Osteoblast (primary cell): ENCODE measurements at regions not wholly inside any gene's neighbourhood (a gene's known extent, or its start where the extent isn't known, plus 50 kb on each side); places are given as distances from the start of the nearest gene placed in this dataset.
"Not testable (repeated sequence)": the region's sequence is repeated elsewhere in the genome, so short reads cannot be mapped to it uniquely, and the experiment has no call there.

Source experiments
- DNase-seq: peaks from one replicate; pipeline ENCODE4 v3.0.0; 2011; ENCODE audit warnings: low spot score, mixed read lengths; ENCODE audit not compliant: insufficient read length; ENCODE audit errors: missing footprints
- H2AFZ ChIP-seq: 2 replicates; pipeline ENCODE4 v1.6.0; 2011; ENCODE audit warnings: mild to moderate bottlenecking, low read length
- H3K27ac ChIP-seq: 2 replicates; pipeline ENCODE4 v1.5.1; 2011; ENCODE audit warnings: mild to moderate bottlenecking, low read depth, low read length, moderate library complexity
- H3K27me3 ChIP-seq: 2 replicates; pipeline ENCODE4 v1.6.0; 2012; ENCODE audit warnings: mild to moderate bottlenecking, control low read depth, inconsistent platforms, low read length, moderate library complexity; ENCODE audit not compliant: insufficient read depth
- H3K36me3 ChIP-seq: 2 replicates; pipeline ENCODE4 v1.5.1; 2011; ENCODE audit warnings: mild to moderate bottlenecking, low read length, control low read depth, moderate library complexity; ENCODE audit not compliant: insufficient read depth
- H3K4me1 ChIP-seq: 2 replicates; pipeline ENCODE4 v1.5.1; 2011; ENCODE audit warnings: mild to moderate bottlenecking, low read length, control low read depth, moderate library complexity; ENCODE audit not compliant: insufficient read depth
- H3K4me2 ChIP-seq: 2 replicates; pipeline ENCODE4 v1.6.0; 2011; ENCODE audit warnings: mild to moderate bottlenecking, low read length; ENCODE audit not compliant: insufficient read depth
- H3K4me3 ChIP-seq: fragments of 200-600 bp; sonication (generic); 3 replicates; pipeline ENCODE4 v1.5.1; 2012; ENCODE audit warnings: mild to moderate bottlenecking, low read length, inconsistent platforms; ENCODE audit not compliant: insufficient read depth
- H3K79me2 ChIP-seq: 2 replicates; pipeline ENCODE4 v1.6.0; 2012; ENCODE audit warnings: mild to moderate bottlenecking, low read length, control low read depth, inconsistent platforms; ENCODE audit not compliant: insufficient read depth
- H3K9me3 ChIP-seq: 2 replicates; pipeline ENCODE4 v1.5.1; 2011; ENCODE audit warnings: low read depth, low read length, control low read depth
- H4K20me1 ChIP-seq: 2 replicates; pipeline ENCODE4 v1.6.0; 2012; ENCODE audit warnings: mild to moderate bottlenecking, low read length, control low read depth; ENCODE audit not compliant: insufficient read depth
- TF ChIP-seq, protein P1 (sequence below): IDR thresholded peaks from 2 replicates; pipeline ENCODE4 v1.5.1; 2011; ENCODE audit warnings: mild to moderate bottlenecking, low read depth, low read length, moderate library complexity; ENCODE audit errors: extremely low read depth

DNA sequence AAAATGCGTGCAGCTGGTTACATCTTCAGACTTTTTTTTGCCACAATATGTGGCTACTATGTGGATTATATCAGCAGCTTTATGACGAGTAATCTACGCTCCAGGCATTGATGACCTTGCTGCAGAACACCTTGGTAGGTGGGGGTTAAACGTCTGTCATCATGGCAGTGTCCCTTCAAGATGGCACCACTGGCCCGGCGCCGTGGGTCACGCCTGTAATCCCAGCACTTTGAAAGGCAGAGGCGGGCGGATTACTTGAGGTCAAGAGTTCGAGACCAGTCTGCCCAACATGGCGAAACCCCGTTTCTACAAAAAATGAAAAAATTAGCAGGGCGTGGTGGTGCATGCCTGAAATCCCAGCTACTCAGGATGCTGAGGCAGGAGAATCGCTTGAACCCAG is 177.5 kb downstream of the AEBP2 start:
- H3K4me1 ChIP-seq, result no peaks in the 10 kb centered on the region
- DNase-seq, result no peak
- TF ChIP-seq, protein P1, sequence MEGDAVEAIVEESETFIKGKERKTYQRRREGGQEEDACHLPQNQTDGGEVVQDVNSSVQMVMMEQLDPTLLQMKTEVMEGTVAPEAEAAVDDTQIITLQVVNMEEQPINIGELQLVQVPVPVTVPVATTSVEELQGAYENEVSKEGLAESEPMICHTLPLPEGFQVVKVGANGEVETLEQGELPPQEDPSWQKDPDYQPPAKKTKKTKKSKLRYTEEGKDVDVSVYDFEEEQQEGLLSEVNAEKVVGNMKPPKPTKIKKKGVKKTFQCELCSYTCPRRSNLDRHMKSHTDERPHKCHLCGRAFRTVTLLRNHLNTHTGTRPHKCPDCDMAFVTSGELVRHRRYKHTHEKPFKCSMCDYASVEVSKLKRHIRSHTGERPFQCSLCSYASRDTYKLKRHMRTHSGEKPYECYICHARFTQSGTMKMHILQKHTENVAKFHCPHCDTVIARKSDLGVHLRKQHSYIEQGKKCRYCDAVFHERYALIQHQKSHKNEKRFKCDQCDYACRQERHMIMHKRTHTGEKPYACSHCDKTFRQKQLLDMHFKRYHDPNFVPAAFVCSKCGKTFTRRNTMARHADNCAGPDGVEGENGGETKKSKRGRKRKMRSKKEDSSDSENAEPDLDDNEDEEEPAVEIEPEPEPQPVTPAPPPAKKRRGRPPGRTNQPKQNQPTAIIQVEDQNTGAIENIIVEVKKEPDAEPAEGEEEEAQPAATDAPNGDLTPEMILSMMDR, result no peak

DNA sequence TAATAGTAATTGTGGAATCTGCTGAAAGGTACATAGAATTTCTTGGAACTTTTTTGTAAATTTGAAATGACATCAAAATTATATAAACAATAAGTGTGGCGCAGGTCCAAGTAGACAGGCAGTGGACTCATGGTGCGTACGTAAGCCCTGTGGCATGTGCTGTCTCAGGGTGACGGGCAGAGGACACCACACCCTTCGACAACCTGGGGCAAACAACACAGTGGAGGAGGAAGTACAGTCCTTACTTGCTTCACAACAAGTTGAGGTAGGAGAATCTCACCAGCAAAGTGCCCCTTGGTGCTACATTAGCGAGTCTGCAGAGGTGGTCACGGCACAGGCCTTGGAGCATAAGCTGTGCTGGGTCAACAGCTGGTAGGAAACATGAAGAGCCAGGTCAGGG is 180.9 kb downstream of the AEBP2 start:
- Histone ChIP-seq H3K27ac (no peak overlapping the region), H4K20me1 (no peaks in the 10 kb centered on the region), H3K4me3 (no peak overlapping the region), H3K4me1 (no peaks in the 10 kb centered on the region), H2AFZ (no peak overlapping the region), H3K9me3 (no peaks in the 10 kb centered on the region), H3K4me2 (no peak overlapping the region), H3K79me2 (no peaks in the 10 kb centered on the region), H3K36me3 (no peaks in the 10 kb centered on the region), H3K27me3 (no peaks in the 10 kb centered on the region)
- TF ChIP-seq, protein P1, result no peak
- DNase-seq, result peak; percentile 26

More for the DNA sequence above, 177.5 kb downstream of the AEBP2 start:
- Histone ChIP-seq H4K20me1 (no peaks in the 10 kb centered on the region), H3K4me2 (no peak overlapping the region), H3K9me3 (no peaks in the 10 kb centered on the region), H3K27me3 (no peaks in the 10 kb centered on the region), H2AFZ (no peak overlapping the region), H3K27ac (no peak overlapping the region), H3K36me3 (no peaks in the 10 kb centered on the region), H3K4me3 (no peak overlapping the region), H3K79me2 (no peaks in the 10 kb centered on the region)

DNA sequence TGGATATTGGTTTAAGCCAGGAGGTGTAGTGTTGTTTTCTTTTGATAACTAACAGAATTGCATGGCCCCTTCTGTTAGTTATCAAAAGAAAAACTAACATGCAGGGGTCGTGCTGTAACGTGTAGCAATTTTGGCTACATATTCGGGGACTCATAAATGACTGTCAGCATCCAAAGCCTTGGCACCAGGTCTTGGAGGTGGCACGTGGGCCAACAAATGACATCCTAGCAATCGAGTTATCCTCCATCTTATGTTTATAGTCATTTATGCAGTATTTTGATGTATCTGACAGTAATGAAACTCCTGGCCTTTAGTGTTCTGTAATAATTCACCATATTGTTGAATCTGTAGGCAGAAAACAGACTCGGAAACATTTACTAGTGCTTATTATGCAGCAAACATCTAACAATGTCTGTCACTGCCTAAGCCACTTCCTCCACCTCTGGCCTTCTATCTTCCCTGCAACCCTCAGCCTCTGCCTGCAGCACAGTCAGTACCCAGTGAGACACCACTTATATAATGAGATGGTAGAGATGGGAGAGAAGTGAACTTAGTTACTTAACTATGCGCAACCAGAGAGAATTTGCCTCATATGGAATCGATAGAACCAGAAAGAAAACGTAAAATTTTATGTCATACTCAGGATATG is 184.6 kb downstream of the AEBP2 start:
- Histone ChIP-seq H4K20me1 (no peaks in the 10 kb centered on the region), H3K4me3 (no peak overlapping the region), H3K36me3 (no peaks in the 10 kb centered on the region), H3K79me2 (no peaks in the 10 kb centered on the region), H3K4me2 (no peak overlapping the region), H3K9me3 (no peaks in the 10 kb centered on the region), H3K27me3 (no peaks in the 10 kb centered on the region), H3K4me1 (no peaks in the 10 kb centered on the region), H2AFZ (no peak overlapping the region), H3K27ac (no peak overlapping the region)
- no peak for DNase-seq
- TF ChIP-seq, protein P1, result no peak

DNA sequence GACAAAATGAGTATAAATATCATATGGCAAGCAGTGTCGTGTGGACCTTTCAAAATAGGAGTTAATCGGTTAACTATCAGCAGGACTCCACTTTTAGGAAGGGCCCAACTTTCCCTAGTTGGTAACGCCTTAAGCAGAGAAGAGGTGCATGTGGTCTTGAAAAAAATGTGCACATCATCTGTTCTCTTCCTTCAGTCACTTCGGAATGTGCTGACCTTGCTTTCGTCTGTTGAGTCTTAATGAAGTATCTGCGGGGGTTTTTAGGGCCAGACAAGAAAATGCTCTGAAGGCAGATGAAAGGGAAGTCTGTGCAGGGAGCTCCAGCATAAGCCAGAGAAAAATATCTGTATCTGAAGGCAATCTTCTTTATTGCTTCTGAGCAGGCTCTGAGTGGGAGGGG is 185.2 kb downstream of the AEBP2 start:
- H3K4me3 ChIP-seq, result no peak overlapping the region
- TF ChIP-seq, protein P1, result no peak
- no peak overlapping the region for H3K27ac ChIP-seq
- H2AFZ ChIP-seq, result no peak overlapping the region
- no peaks in the 10 kb centered on the region for H3K27me3 ChIP-seq
- no peaks in the 10 kb centered on the region for H3K36me3 ChIP-seq
- DNase-seq, result peak; percentile 26
- no peaks in the 10 kb centered on the region for H3K79me2 ChIP-seq
- H3K4me2 ChIP-seq, result no peak overlapping the region
- no peaks in the 10 kb centered on the region for H4K20me1 ChIP-seq
- no peaks in the 10 kb centered on the region for H3K9me3 ChIP-seq
- no peaks in the 10 kb centered on the region for H3K4me1 ChIP-seq

DNA sequence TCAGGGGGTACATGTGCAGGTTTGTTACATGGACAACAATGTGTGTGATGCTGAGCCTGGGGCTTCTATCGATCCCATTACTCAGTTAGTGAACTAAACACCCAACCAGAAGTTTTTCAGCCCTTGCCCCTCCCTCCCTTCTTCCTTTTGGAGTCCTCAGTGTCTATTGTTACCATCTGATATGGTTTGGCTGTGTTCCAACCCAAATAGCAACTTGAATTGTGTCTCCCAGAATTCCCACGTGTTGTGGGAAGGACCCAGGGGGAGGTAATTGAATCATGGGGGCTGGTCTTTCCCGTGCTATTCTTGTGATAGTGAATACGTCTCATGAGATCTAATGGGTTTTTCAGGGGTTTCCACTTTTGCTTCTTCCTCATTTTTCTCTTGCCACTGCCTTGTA is 186.3 kb downstream of the AEBP2 start:
- H2AFZ ChIP-seq, H3K4me2 ChIP-seq, H3K79me2 ChIP-seq, DNase-seq, H3K36me3 ChIP-seq, H3K27ac ChIP-seq, H3K27me3 ChIP-seq, H3K4me1 ChIP-seq, H4K20me1 ChIP-seq, H3K9me3 ChIP-seq, H3K4me3 ChIP-seq: not testable (repeated sequence)
